HG02610 (cell line): ENCODE measurements at regions not wholly inside any gene's neighbourhood (a gene's known extent, or its start where the extent isn't known, plus 50 kb on each side); places are given as distances from the start of the nearest gene placed in this dataset.

ENCODE experiments used
- ATAC-seq: cut with Tn5 transposase; IDR thresholded peaks from one replicate; pipeline ENCODE4 v1.9.1; 2021; ENCODE audit warnings: mild to moderate bottlenecking, moderate library complexity; ENCODE audit not compliant: unreplicated experiment

DNA sequence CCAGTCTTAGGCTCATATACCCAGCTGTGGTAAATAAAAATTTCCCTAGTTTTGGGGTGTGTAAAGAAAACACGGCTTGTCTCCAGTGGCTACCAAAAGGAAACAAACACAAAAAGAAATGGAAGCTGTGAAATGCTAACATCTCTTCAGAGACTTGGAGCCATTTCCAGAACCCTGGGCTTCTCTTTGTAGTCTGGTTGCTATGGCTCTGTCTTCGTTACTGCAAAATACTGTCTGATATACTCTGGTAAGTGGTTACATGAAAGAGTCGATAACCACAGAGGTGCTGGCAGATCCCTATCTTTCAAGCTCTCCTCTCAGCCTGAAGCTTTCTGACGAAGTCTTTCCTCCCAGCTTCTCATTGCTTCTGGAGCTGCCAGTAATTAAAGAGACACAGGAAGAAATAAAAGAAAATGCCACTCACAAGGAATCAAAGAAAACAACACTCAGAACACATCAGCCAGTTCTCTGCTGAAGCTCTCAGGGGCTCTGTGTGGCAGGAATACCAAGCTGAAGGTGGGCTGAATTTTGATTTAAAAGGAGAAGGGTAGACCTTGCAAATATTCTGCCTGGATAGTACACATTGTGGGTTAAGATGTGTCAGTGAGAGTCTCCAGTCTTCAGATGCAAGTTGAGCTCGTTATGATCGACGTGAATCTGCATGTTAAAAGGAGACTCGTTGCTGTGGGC lies 107.6 kb upstream of the FAM9C start:
- no peak for ATAC-seq

DNA sequence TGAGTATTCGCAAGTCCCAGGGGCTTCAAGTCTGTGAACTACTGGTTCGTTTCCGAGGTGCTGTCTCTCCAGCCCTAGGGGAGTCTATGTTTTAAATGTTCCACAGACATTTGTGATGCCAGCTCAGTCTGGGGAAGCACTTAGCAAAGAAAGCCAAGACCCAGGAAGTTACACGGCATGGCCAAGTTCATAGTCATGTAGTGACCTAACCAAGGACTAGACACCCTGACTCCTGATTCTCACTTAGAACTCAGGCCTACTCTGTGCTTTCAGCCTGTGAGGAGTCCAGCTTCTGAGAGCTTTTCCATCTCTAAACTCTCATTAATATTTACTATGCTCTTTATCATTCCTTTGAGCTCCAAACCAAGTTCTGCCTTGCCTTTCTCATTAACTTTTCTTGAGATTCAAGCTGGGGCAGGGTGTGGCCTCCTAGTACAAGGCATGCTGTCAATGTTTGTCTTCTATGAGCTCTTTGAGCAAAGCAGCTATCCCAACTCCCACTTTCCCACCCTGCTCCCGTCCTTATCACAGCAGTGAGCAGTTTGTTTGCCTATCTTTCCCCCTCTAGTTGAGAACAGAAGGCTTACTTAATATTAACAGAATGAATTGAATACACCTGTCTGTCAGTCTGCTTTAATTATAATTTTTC lies 105.4 kb upstream of the FAM9C start:
- no peak for ATAC-seq

DNA sequence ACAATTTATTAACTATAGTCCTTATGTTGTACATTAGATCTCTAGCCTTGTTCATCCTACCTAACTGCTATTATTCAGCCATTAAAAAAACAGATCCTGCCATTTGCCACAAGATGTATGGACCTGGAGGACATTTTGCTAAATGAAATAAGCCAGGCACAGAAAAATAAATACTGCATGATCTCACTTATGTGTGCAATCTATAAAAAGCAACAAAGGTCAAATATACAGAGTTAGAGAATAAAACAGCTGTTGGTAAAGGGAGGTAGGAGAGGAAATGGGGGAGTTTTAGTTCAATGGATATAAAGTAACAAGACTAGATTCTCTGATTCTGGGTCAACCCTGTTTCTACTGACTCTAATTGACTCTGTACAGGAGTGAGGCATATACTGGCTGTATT lies 103.3 kb upstream of the FAM9C start:
- no peak for ATAC-seq

DNA sequence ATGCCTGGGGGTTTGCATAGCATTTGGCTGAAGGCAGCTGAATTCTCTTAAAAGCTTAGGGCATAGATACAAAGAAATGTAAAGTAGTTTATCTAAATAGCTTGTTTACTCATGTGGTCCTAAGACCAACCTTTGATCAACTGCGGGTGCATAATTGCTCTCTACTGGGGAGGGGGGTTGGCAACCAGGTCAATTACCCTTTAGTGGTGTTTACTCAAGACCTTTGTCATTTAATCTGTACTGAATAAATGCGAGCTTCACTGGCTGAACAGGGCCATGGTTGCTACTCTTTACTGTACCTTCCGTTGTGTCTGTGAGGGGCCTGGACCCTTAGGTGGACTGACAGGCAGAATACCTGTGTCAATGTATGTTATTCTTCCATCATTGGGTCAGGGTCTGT lies 102.7 kb upstream of the FAM9C start:
- ATAC-seq, result no peak

DNA sequence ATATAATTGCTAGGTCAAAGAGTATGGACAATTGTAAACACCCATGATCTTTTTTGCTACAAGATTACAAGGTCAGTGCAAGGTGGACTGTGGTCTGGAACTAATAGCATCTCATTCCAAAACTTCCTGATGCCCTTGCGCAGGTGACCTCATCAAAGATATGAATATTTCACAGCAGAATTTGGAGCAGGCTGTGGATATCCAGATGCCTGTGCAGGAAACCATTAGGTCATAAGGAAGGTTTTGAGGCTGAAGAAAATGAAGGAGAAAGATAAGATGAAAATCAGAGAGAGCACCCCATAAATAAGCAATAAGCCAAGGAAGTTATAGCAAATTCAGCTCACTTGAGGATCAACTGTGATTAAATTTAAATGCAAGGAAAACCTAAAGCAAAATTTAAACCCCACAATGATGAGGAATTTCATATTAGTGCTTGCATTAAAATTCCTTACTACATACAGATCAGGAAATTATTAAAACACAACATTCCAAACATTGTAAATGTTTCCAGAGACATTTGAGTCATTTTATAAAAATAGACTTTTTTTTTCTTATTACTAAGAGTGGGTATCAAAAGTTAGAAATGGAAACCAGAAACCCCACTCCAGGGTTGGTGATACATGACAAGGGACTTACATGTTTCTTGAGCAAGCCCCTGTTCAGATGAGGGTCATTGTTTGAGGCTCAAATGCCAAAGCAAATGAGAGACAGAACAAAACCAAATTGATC lies 100.7 kb upstream of the FAM9C start:
- no peak for ATAC-seq

DNA sequence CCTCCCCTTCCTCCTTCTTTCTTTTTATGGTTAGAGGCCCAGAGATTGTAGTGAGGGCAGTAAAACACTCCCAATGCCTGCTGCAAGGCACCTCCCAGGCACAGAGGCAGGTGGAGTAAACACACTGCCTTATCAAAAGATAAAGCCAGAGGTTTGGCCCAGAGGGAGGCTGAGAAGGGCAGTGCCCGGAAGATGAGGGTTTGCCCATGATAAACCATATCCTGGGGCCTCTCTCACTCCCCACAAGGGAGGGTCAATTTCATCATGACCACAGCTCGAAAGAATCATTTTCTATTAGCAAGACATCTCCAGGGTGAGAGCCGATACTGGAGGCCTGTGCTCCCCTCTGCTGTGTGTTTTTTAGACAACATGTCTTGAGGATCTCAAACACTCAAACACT lies 98.5 kb upstream of the FAM9C start:
- no peak for ATAC-seq

DNA sequence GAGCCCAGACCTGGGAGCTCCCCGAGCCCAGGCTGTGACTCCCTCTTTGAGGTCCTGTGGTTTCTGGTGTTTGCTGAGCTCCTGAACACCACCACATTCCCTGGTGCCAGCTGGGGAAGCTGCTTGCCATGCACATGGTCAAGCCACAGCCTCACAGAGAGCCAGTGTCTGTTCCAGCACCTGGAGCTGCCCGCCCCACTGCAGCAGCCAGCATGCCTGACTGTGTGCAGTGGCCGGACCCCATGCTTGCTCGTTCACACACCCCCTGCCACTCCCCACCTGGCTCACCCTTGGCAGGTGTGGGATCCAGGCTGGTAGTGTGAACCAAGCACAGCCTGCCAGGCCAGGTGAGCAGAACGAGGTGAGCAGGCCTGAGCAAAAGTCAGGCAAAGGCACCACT lies 95.6 kb upstream of the FAM9C start:
- no peak for ATAC-seq

DNA sequence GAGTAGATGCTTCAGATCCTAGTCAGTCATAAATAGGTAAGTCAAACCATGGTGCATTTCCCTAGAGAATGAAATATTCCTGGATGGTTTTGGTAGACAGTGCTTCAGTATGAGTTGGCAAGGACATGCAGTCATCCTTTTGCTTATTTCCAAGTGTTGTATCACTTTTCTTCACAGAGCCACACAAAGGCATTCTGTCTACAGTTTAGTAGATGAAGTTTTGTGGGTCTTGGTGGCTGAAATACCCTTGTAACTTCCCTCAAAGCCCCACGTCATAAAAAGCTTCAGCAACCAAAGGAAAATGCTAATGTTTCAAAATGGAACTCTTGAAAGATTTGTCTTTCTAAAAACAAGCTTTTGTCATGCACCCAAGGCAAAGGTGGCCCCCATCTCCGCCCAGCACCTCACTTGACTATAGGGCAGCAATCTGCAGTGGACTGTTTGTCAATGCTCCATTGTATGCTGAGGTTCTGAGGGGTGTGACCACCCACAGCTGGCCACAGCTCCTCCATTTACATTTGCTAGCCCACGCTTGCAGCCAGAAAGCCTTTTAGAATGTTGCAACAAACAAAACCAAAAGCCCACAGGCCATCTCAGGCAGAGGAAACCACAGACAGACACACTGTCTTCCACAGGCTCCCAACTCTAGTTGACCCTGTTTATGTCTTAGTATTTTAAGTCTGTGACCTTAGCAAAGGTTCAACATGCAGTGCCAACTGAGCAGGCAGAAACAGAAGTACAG lies 87.1 kb upstream of the FAM9C start:
- no peak for ATAC-seq

DNA sequence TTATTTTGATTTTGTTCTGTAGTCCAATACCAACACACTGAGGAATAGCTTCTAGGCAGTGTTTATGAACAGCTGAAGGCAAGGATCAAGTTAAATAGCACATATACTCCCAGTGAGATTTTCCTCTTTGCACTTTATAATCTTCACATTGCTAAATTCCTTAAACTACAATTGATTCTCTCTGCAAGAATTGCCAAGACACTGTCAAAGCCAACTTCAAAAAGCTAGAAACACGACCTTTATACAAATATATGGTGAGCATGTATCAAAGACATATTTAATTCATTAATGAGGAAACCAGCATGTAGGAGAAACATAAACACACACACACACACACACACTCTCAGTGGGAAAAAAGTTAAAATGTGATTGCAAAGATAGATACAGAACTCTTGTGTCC lies 86.4 kb upstream of the FAM9C start:
- no peak for ATAC-seq

DNA sequence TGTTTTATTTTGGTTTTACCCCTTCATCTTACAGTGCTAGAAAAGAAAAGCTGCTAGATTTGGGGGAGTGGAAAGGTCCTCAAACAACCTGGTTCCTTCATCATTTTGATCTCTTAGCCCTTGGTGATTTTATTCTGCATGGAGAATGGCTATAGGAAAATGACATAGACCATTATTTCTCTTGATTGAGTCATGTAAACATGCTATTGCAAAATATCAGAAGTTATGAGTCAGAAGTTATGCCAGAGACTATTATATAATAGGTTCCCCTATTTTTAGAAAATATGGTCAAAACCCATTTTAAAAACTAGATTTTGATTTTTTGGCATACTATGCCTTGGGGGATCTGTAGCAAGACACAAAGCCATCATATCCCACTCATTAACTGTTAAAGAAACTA lies 83.7 kb upstream of the FAM9C start:
- ATAC-seq, result no peak

DNA sequence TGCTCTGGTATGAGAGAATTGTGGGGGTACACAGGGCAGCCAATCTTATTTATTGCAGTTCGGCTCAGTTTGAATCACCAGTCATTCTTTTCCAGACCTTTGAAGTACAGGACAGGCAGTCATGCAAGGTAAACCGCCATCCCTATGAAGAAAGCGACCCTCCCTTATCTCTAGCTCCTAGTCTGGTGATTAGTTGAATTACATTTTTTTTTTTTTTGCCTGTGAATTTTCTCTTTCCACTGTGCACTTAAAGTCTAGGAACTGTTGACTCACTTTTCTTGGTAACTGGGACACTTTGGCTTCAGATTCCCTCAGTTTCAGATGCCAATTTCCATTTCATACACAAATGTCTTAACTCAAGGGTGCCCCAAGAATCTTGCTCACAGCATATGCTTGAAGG lies 82.4 kb upstream of the FAM9C start:
- no peak for ATAC-seq

DNA sequence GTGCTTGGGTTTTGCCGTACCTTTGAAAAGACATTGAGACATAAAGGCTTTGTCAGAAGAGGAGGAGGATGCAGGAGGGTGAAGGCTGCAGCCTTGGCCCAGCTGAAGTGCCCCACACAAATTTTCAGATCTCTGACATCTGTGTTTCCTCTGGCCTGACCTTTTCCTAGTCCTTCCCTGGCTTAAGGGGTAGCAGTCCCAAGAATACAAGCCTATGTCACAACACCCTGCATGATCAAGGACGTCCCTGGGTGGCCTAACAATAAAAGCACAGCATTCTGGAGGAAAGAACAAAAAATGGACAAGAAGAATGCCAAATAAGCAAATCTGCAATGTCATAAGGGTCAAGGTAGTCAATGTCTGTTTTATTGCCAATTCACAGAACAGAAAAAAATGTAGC lies 80.8 kb upstream of the FAM9C start:
- no peak for ATAC-seq

DNA sequence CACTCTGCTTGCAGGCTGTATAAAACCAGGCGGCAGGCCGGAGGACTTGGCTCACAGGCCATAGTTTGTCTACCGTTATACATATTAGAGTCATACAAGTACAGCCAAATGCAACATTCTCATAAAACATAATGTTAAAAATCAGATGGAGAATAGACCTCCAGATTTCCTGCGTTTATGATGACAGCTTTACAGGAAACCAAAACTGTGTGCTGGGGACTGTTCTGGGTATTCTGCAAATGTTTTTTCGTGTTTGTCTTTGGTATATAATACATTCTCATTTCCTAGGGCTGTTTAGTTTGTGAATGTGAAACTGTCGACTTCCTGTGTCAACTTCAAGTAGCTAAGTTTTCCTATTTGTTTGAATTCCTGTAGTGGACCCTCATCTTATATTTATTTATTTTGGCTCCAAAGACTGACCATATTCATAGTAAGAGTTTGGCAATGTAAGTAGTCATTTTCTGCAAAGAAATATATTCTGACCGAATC lies 79.5 kb upstream of the FAM9C start:
- no peak for ATAC-seq

DNA sequence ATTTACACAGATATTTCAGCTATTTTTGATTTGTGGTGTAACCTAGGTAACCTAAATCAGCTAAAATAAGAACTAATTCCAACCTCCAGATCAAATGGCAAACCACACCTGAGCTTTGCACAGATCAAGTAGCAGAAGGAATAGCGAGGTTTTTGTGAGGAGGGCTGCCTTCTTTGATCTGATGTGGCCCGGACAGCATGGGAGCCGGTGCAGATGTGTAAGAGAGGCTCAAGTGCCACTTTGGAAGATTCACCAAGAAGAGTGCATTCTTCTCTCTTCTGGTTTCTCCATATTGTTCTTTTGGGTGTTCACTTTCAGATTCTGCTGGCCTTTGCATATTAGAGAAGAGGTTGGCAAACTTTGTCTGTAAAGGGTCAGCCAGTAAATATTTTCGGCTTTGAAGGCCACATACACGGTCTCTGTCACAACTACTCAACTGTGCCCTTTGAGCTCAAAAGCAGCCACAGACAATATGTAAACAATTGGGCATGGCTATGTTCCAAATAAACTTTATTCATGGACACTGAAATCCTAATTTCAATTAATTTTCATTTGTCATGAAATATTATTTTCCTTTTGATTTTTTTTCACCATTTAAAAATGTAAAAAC lies 78.9 kb upstream of the FAM9C start:
- ATAC-seq, result no peak

DNA sequence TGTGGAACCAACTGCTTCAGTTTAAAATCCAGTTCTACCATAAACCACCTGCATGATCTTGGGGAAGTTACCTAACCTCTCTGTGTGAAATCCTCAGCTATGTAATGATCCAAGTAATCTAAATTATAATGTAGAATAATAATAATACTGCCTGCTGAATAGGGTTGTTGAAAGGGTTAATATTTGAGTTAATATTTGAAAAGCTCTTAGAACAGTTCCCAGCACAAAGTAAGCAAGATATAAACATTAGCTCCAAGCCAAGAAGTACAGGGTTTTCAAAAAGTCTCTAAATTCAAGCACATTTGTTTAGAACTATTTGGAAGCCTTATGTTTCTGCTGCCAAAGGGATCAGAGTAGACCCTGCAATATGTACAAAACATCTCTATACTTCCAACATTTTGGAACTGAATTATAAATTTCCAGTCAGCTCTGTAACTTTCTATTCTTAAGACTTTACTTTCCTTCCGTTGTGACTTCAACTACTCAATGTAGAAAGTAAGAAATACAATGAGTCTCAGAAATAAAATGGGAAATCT lies 76.7 kb upstream of the FAM9C start:
- no peak for ATAC-seq

DNA sequence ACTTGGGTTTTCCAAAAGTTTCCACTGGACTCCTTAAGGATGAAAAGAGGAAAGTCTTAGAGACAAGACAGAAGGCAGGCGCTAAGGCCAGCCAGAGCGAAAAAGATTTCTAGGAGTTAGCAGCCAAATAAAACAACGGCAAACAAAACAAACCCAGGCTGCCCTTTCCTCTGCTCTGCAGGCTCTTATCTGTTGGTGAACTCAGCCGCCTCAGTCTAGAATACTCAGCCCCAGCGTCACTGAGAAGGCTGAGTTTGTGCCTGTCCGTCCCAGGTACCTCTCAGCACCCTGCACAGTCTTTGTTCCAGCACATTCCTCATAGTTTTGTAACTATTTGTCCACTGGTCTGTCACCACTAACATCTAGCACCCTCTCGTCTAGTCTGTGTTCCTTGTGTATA lies 75.6 kb upstream of the FAM9C start:
- no peak for ATAC-seq

DNA sequence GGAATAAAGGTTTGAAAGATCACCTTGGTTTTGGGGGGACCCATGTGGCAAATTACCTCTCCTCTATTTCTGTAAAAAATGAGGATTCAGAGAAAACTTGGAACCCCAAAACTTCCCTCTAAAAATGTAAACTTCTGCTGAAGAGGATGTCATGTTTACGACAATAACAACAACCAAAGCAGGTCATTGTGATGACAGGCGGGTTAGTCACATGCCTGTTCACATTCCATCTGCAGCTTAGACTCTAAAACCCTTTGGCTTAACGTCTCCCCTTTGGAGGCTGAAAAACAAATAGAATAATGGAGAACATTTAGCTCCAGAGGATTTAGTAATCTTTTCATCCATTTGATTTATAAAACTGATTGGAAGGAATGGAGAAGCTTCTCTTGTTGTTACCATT lies 75.0 kb upstream of the FAM9C start:
- ATAC-seq, result no peak

DNA sequence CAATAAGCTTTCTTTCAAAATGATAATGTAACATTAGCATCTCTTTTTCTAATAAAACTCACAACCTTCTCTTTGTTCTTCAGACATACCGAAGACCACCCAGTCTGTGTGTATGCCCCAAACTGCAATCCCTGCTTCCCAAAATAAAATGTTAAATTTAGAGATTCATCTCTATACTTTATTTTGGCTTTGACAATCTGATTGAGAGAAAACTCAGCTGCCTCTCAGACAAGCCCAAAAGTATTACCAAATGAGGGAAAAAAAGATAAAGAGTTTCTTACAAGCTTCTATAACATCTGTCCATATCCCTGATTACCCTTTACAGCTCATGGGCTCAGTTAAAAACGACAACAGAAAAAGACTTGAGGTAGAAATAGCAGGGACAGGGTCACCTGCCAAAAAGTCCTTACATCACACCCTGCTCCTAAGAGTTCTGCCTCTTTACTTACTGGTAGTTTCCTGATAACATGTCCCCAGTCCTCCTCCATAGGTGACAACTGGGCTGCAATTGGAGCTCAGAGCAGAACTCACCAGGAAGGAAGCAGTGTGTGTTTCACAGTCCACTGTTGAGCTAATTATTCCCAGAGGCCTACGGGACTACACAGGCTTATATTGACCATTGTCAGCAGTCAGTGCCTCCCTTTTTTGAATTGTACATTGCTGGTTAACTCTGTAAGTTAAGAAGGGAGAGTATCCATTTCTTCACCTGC lies 70.9 kb upstream of the FAM9C start:
- no peak for ATAC-seq

DNA sequence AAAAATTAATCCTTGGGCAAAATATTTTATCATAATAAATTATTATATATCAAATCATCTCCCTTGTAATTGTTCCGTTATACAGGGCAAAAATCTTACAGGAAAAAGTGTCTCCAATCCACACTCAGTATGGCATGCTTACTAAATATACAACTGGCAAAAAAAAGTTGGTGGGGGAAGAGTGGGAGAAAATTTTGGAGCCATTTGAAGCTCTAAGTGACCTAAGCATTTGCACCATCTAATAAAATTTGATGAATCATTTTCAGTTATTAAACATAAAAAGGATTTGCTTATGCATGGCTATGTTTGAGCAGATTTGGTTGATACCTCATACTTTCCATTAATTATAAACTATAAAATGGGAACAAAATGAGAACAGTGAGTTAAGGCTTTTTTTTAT lies 68.1 kb upstream of the FAM9C start:
- ATAC-seq, result no peak
